ENCODE measurements at regions not wholly inside any gene's neighbourhood (a gene's known extent, or its start where the extent isn't known, plus 50 kb on each side); places are given as distances from the start of the nearest gene placed in this dataset.

- intact Hi-C loops (cut with micrococcal nuclease), result no loop called here
Measured at GRCh38 chr17:69928611-69929010, 146.4 kb upstream of the KCNJ16 start.

DNA sequence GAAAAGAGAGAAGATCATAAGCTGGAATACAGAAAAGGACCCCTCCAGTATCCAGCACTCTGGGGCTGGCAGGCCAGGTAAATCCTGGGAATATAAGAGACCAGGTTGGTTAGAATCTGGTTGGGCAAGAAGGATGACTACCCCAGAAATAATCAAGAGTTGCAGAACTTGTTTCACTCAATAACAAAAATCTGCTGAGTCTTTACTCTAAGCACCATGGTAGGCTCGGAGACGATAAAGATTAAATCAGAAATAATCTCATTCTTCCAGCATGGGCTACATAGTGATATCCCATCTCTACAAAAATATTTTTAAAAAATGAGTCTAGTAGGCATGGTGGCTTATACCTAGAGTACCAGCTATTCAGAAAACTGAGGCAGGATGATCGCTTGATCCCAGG is 138.0 kb upstream of the KCNJ16 start:
- intact Hi-C loops (cut with micrococcal nuclease), result no loop called here

- intact Hi-C loops (cut with micrococcal nuclease), result no loop called here
Measured at GRCh38 chr17:69943058-69943457, 132.0 kb upstream of the KCNJ16 start.

- intact Hi-C loops (cut with micrococcal nuclease), result no loop called here
Measured at GRCh38 chr17:69944406-69944805, 130.6 kb upstream of the KCNJ16 start.

DNA sequence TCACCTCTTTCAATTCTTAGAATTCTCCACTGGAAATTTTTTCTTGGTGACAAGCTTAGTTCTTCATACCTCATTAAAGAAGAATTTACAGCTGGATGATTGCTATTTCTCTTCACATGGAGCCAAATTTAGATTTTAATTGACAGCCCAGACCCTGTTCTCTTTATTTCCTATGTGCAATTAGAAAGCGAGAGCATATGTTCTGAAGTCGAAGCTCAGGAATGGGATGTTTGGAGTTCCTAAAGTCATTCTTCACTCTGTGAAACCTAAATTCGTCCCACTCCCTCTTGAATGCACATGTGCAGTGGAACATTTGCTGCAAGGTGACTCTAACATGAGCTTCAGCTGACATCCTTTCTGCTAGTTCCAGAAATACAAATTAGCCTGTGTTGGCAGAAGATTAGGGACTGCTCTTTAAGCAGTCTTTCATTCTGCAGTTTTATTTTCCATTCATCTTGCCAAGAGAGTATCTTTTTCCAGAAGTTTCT is 129.3 kb upstream of the KCNJ16 start:
- intact Hi-C loops (cut with micrococcal nuclease), result no loop called here

- intact Hi-C loops (cut with micrococcal nuclease), result no loop called here
Measured at GRCh38 chr17:69947027-69947759, 127.8 kb upstream of the KCNJ16 start.

- intact Hi-C loops (cut with micrococcal nuclease), result no loop called here
Measured at GRCh38 chr17:69948406-69948805, 126.6 kb upstream of the KCNJ16 start.

GRCh38 chr17:69949496-69949895 is 125.5 kb upstream of the KCNJ16 start:
- intact Hi-C loops (cut with micrococcal nuclease), result no loop called here

- intact Hi-C loops (cut with micrococcal nuclease), result no loop called here
Measured at GRCh38 chr17:69949973-69950695, 124.9 kb upstream of the KCNJ16 start.

DNA sequence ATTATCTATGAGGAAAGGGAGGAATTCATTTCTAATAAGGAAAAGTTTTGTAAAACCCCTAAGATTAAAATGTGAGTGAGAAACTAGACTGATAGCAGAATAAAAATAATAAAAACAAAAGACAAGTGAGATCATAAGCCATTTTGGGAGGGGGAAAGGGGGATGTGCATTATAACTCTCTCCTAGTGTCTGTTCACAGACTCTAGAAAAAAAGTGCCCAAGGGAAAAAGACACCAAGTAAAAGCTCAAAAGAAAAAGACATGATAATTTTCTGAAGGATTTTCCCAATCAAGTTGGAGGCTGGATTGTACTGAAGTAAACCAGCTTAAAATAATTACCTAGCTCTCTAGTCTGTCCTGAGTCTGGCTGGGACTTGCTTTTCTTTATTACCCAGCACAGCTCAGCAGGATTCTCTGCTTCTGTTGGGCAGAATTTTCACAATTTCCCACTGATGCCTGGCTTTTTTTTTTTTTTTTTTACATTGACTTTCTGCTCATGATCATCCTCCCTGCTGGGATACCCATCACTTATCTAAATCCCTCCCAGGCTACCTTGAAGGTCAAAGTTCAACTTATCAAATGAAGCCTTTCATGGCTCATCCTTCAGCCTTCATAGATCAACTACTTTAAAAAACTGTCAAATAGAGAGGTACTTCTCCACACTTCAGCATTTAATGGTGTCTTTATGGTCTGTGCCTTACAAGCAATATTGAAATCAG is 124.2 kb upstream of the KCNJ16 start:
- intact Hi-C loops (cut with micrococcal nuclease), result loop anchor here (1.0 kb wide), 1 partner anchor 39 kb away; no protein-coding TSS in a partner anchor

- intact Hi-C loops (cut with micrococcal nuclease), result no loop called here
Measured at GRCh38 chr17:69954241-69954925, 120.6 kb upstream of the KCNJ16 start.

DNA sequence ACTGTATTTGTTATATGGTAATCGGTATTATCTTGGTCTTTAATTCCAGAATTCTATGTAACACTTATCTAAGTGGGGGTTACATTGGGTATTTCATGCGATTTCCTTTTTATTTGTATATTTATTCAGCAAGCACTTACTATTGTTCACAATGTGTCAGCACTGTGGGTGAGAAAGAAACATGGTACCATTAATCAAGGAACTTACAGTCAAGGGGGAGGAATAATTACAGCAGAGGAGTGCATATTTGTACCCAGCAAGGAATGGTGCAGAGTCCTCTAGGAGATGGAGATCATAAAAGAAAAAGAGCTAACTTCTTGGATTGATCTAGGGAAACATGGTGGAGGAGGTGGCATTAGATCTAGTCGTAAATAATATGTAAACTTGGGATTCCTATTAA is 117.0 kb upstream of the KCNJ16 start:
- intact Hi-C loops (cut with micrococcal nuclease), result no loop called here

DNA sequence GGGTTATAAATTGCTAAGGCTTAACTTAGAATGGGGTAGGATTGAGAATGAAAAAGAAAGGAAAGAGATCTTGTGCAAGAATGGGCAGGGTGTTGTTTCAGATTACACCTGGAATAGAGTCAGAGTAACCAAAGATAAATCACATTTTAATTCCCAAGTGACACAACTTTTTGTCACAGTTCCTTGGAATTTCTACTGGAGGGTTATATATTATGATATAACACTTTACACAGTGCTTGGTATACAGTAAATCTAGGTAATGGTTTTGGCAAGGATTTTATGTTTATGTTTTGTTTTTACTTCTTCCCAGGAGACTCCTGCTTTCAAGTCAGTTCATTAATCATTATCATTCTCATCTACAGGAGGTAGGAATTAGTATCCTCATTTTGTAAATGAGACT is 115.7 kb upstream of the KCNJ16 start:
- intact Hi-C loops (cut with micrococcal nuclease), result no loop called here

GRCh38 chr17:69960755-69961154 is 114.3 kb upstream of the KCNJ16 start:
- intact Hi-C loops (cut with micrococcal nuclease), result no loop called here

DNA sequence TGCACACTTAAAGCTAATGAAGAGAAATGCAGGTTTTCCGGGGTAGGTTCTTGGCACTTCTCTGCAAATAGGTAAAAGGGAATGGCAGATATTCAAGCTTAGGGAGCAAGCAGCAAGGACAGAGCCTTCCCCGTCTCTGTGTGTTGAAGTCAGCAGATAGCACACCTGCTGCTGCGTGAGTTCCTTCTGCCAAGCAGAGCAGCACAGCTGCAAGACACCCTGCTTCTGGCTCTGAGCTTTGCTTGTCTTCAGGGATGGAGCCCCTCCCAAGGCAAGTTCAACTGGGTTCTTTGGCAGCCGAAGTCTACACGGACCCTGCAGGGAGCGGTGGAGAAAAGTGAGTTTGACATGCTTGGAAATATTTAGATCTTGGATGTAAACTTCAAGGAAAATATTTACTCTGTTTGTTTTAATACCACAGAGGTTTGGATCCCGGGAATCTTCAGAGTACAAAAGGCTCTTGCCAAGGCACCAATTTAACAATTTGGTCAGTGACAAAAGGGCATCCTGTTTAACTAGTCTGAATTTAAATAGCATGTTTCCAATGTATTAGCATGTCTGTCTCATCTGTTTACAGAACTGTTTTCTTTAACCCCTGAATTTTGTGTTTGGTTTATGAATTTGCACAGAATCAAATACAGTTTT is 113.4 kb upstream of the KCNJ16 start:
- intact Hi-C loops (cut with micrococcal nuclease), result no loop called here

DNA sequence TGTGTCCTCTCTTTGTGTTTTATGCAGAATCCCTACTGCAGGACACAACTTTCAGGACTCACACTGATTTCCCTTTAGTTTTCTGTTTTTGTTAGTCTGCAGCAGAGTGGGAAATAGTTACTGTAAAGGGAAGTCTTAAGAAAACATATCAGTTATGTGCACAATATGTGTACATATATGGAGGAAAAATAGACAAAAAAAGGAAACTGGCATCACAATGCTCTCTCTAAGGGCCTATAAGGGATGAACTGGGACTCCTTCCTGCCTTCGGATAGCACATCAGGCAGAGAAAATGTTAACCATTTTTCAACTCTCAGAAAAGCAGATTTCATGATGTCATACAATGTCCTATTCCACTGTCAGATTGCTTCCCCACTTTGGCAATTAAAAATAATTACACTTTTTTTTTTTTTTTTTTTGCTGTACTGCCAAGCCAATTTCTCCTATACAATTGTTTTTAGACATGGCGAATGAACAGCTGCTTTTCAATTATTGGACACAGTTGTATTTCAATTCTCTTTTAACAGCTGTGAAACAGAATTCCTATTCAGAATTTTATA is 112.5 kb upstream of the KCNJ16 start:
- intact Hi-C loops (cut with micrococcal nuclease), result no loop called here

DNA sequence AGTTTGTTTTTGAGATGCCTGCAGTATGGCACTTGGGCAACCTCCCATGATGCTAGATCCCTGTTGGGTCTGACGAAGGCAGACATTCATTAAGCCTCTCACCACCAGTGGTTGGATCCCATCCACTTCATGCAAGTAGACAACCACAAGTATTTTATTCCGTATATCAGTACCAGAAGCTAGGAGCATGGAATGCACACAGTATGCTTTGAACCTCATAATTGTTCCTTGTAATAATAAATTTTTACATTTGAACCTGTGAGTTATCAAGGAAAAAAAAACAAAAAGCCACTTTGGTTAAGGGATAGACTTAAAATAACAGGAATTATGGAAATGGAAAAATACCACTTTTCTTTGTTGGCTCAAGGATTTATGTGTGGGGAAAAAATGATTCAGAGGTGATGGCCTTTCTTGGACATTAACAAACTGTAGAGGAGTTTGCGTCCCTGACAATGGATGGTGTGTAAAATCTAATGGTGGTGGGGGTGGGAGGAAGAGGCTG is 107.1 kb upstream of the KCNJ16 start:
- intact Hi-C loops (cut with micrococcal nuclease), result no loop called here

GRCh38 chr17:69969897-69970296 is 105.1 kb upstream of the KCNJ16 start:
- intact Hi-C loops (cut with micrococcal nuclease), result no loop called here

GRCh38 chr17:69972251-69972650 is 102.8 kb upstream of the KCNJ16 start:
- intact Hi-C loops (cut with micrococcal nuclease), result no loop called here

GRCh38 chr17:69975808-69976207 is 99.2 kb upstream of the KCNJ16 start:
- intact Hi-C loops (cut with micrococcal nuclease), result no loop called here
